HG03175 (cell line): ENCODE measurements at regions not wholly inside any gene's neighbourhood (a gene's known extent, or its start where the extent isn't known, plus 50 kb on each side); places are given as distances from the start of the nearest gene placed in this dataset.
A peak's percentile ranks its signal among the peaks of the same experiment; 100 is the strongest.

Experiments
- ATAC-seq: cut with Tn5 transposase; IDR thresholded peaks from one replicate; pipeline ENCODE4 v1.9.1; 2021; ENCODE audit warnings: mild to moderate bottlenecking, moderate library complexity; ENCODE audit not compliant: unreplicated experiment

DNA sequence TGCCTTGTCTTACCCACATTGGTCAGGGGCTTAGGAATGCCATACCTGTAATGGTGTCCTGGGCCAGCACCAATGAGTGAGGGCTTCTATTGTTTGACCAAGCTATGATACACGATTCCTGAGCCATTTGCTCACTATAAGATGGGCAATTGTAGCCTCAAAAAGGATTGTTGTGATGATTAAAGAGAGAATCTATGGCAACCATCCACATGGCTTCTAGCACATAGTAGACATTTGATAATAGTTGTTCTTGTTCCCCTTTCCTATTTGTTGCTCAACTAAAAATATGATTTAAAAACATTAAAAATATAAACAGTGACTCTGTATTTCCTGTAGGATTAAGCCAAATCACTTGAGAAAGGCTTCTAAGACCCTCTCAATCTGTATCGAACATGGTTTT lies 366.1 kb downstream of the PCNX1 start:
- ATAC-seq: no peak

DNA sequence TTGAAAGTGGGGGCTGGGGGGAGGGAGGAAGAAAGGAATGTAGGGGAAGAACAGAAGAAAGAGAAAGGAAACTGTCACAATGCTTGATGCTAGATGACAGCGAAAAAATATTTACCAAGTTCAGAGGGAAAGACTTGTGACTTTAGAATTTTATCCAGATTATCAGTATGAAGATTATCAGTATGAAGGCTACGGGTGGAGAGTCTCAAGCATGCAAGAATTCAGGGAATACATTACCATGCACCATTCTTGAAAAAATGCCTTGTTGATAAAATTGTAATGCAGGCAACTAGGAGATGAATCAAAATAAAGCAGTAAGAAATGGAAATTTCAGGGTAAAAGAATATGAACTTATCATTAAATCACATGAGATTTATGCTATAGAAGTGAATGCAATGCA lies 376.8 kb downstream of the PCNX1 start:
- no peak for ATAC-seq

DNA sequence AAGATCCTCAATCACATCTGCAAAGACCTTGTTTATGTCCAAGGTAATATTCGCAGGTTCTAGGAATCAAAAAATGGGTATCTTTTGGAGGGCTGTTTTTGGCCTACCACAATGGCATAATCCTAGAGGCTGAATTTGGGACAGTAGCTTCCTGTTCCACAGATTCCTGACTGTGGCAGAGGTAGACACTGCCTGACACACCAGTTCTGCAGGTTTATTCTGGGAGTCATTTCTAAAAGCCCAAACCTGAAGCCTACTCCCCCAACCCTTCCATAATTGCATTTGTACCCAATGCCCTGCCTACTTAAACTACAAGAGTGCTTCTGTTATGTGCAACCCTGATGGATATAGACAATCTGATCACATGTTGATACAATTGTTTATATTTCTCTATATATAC lies 378.9 kb downstream of the PCNX1 start:
- no peak for ATAC-seq

DNA sequence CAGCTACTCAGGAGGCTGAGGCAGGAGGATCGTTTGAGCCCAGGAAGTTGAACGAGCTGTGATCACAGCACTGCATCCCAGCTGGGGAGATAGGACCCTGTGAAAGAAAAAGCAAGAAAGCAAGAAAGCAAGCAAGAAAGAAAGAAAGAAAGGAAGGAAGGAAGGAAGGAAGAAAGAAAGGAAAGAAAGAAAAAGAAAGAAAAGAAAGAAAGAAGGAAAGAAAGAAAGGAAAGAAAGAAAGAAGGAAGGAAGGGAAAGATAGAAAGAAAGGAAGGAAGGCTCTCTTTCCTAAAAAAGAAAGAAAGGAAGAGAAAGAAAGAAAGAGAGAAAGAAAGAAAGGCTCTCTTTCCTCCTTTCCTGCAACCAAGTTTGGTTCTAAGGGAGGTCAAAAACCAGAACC lies 380.3 kb downstream of the PCNX1 start:
- no peak for ATAC-seq

DNA sequence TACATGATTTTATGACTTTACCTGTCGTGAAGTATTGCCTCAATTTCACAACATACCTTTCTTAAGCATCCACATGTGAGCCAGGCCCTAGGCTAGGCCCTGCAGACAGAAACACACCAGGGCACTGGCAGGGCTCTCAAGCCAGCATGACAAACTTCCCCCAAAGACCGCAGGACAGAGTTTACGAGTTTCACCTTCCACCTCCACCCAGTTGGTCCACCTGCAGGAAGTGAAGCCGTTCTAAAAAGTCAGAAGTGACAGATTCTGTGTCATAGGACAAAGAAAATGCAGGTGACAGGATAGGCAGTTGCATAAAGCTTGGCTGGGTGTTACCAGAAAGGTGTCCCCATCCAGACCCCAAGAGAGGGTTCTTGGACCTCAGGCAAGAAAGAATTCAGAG lies 382.3 kb downstream of the PCNX1 start:
- ATAC-seq: peak; percentile 81

DNA sequence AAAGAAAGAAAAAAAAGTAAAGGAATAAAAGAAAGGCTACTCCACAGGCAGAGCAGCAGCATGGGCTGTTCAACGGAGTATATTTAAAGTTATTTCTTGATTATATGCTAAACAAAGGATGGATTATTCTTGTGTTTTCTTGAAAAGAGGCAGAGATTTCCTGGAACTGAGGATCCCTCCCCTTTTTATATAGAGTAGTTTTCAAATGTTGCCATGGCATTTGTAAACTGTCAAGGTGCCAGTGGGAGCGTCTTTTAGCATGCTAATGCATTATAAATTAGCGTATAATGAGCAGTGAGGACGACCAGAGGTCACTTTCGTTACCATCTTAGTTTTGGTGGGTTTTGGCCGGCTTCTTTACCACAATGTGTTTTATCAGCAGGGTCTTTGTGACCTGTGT lies 383.0 kb downstream of the PCNX1 start:
- no peak for ATAC-seq

DNA sequence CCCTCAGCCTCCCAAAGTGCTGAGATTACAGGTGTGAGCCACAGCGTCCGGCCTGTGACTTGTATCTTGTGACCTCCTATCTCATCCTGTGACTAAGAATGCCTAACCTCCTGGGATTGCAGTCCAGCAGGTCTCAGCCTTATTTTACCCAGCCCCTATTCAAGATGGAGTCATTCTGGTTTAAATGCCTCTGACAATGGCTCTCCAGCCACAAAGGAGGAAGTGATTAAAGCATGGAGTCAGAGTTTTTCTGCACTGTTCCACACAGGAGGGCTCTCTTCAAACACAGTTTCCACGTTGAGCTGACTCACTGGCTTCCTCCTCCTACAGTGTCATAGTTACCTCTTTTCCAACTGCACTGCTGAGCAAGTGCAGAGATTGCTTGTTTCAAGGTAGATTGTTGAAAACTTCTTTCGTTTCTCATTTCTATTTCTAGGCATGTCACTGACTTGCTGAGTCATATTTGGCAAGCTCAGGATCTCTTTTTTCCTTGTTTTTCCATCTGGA lies 383.8 kb downstream of the PCNX1 start:
- ATAC-seq: peak; percentile 53

DNA sequence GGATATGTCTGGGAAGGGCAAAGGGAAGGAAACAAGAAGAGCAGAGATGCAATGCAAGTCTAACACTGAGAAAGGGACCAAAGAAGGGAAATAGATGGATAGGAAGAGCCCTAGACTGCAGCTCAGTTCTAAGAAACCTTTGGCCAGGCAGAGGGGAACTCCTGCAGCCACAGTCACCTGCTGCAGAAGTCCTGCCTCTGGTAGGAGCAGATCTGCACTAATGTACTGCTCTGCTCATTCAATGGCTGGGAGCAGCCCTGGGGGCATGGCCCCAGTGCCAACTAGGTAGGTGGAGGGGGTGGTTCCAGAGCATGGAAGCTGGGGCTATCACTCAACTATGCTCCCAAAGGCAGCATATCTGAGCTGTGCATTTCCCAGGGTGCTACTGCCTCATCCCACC lies 388.9 kb downstream of the PCNX1 start:
- ATAC-seq: no peak

DNA sequence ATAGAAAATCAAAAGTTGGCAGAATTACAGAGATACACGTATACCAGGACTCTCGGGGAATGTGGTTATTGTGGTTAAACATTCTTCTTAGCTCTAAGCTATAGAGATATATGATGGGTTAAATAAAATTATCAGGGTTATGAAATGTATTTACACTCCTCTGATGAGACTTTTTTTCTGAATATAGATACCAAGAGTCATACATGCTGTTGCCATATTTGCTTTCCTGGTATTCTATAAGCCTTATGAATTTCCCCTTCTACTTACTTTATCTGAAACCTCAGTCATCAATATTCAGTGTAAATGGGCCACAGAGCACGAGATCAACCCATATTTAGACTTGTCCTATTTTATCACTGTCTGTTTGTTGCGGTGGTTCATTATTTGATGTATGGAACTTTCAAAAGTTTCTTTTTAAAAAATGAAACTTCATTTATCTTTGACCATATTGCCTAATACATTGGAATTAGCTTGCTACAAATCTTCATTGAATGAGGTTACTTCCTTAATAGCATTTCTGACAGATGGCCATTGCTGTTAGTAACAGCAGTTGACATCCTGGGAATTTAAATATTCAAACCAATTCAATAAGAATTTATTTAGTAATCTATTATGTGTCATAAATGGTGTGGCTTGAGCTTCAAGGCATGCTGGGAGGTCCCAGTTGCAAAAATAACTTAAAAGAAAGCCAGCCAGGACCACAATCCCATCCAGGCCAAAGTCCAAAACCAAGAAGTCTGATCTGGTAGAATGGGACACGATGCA lies 393.5 kb downstream of the PCNX1 start:
- no peak for ATAC-seq

DNA sequence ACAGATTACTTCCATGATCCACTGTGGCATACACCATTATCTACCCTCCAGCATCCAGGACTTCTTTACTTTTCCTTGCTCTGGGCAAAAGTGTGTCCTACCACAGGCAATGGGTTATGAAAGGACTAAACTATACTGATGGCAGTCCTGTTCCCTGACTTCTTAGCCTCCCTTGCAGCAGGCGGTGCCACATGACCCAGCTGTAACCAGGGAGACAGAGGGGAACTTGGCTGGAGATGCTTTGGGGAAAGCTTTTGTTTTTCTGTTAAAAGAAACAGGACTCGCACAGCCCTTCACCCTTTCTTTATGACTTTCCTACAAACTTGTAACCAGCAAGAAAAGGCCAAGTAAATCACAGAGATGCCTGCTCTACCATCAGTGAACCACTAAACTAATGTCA lies 394.4 kb downstream of the PCNX1 start:
- no peak for ATAC-seq

DNA sequence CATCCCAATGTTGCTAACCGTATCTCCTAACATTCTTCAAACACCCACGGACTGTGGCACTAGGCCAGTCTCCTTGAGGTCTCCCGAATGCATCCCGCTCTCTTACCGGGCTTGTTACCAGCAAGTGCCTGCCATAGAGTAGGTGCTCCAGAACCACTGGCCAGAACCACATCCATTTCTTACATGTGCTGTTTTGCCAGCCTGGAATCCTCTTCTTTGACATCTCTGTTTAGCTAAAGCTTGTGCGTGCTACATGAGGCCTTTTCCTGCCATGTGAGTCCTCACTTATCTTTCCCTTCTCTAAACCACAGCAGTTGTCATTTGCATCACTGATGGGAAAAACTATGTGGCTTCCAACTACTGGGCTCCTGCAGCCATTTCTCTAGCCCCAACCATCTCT lies 397.4 kb downstream of the PCNX1 start:
- ATAC-seq: no peak

DNA sequence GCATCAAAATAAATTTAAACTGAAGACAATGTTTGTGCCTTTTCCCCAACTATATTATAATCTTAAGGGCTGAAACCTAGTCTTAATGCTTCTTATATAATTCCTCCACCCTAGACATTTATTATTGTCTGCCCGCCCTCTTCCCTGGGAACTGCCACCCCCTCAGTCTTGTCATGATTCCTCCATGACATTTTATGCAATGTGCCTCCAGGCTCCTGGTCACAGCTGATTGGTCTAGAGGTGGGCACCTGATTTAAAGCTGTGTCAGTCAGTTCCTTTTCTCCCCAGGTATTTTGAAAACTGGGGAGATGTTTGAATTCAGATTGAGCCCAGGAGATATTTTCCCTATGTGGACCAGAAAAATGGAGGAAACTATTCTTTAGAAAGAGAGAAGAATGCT lies 401.4 kb downstream of the PCNX1 start:
- no peak for ATAC-seq

DNA sequence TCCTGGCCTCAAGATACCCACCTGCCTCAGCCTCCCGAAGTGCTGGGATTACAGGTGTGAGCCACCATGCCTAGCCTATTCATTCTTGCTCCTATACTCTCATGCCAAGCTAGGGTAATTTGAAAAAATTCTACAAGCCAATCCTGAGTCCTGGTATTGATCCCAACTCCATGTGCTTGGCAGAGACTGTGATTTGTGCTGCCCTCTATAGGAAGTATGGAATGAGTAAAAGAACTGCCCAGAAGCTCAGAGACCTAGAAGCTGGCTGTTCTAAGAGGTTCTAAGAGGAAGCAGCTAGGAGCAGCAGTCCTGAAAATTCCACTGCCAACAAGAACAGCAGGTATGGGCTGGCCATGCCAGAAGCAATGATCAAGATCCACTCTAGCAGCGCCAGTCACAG lies 402.5 kb downstream of the PCNX1 start:
- ATAC-seq: no peak

DNA sequence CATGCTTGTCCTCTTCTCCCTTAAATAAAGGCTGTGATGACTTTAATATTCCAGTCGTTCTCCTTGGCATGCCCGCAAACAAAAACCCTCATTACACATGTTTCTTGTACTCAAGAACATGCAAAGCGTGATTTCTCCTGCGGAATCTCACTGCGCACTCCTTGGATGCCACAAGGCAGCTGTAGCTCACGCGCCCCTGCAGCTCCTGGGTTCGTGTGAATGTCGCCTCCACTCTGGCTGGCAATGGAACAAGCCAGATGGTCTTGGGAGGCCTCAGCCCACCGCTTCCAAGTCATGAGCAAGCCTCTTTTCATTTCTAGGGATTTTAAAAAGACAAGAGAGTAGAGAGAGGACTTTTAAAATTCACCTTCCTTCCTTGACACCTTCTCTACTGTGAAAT lies 403.8 kb downstream of the PCNX1 start:
- ATAC-seq: no peak

DNA sequence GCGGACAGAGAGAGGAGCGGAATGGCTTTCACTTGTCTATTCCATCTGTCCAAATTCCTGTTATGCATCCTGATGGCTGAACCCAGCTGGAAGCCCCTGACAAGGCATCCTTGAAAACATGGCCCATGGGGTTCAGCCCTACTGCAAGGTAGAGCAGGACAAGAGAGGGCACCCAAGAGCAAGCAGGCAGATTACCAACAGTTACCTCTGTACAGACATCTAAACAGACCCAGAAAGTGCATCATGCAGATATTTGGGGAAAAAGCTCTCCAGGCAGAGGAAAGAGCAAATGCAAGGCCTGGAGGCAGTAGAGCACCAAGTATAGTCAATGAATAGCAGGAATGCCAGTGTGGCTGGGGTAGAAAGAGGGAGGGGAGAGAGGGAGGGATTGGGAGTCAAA lies 407.5 kb downstream of the PCNX1 start:
- ATAC-seq: no peak

DNA sequence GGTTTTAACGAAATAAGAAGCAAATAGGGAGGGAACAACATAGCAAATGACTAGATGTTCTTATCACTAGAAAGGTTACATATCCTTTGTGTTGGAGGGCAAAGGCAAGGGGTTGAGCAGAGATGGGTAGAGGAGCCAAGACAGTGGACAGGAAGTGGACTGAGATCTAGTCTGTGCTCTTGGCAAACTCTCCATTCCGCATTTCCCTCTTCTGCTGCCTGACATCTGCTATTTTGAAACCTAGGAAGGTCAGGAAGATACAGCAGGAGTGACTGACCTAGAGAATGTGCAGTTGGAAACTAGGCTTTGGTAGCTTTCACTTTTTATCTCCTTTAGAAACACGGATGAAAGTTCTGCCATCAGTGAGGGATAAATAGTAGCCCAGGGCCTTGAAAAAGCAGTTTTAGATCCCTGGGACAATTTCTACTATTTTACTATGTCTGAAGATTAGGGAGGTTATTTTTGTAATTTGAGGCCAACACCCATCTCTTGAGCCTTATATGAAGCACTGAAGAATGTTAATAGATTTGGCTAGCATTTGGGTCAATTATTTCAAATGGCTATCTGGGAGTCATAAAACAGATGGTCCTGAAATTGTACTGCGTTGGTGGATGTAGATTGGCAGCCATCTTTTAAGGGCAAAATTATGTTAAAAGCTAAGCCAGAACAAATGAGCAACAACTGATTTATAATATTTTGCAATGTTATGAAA lies 410.3 kb downstream of the PCNX1 start:
- no peak for ATAC-seq

DNA sequence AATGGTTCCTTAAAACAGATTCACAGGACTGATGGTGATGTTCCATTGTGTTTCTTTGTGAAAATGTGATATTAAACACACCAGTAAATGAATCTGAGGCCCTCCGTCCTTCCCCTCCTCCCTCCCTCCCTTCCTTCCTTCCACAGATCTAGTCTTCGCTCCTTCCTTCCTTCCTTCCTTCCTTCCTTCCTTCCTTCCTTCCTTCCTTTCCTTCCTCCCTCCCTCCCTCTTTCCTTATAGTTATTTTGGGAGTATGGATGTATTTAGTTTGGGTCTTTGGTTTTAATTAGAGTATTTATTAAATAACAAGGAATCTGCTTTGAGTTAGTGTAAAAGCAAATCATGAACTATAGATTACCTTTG lies 410.8 kb downstream of the PCNX1 start:
- ATAC-seq: no peak

DNA sequence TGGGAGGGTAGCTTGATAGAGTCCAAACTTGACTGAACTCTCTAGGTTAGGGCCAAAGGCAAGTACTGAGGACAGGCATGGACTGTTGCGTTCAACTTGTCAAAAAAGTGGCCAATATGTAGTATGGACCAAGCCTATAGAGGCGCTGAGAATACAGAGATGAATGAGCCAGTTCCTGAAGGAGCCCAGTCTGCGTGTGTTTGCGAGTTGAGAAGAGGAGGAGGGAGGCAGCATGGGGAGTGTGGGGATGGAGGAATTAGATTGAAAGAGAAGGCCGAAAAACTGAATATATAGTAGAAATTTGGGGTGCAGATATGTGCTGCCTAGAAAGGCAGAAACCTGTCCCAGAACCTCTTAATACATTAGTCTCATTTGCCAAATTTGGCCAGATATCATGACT lies 412.4 kb downstream of the PCNX1 start:
- peak; percentile 10 for ATAC-seq

DNA sequence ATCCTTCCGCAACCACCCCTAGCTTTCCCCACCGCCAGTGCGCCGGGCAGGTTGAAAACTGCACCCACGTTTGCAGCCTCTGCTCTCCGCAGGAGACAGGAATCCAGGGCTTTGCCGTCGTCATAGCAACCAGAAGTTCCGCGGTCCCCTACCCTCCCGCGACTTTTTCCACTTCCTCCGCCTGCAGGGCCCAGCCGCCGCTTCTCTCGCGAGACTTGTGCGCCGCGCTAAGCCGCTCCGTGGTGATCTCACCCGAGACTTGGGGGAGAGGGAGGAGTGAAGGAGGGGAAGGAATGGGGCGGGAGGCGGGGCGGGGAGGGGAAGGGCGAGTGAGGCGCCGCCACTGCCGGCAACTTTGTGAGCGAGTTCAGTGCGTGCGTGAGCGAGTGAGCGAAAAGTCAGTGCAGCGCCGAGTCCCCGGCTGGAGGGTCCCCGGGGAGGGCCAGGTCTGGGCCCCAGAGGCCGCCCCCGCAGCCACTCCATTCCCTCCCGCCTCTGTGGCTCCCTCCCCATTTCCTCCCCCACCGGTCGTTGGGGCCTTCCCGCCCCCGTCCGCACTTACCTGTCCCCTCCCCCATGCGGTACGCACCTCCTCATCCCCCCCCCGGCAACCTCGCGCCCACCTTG lies 413.0 kb downstream of the PCNX1 start, which contains the start of gene SIPA1L1:
Gene SIPA1L1 (plus strand): TSS at position 370 of the 627 bp plus-strand sequence.
- ATAC-seq: peak; percentile 77

DNA sequence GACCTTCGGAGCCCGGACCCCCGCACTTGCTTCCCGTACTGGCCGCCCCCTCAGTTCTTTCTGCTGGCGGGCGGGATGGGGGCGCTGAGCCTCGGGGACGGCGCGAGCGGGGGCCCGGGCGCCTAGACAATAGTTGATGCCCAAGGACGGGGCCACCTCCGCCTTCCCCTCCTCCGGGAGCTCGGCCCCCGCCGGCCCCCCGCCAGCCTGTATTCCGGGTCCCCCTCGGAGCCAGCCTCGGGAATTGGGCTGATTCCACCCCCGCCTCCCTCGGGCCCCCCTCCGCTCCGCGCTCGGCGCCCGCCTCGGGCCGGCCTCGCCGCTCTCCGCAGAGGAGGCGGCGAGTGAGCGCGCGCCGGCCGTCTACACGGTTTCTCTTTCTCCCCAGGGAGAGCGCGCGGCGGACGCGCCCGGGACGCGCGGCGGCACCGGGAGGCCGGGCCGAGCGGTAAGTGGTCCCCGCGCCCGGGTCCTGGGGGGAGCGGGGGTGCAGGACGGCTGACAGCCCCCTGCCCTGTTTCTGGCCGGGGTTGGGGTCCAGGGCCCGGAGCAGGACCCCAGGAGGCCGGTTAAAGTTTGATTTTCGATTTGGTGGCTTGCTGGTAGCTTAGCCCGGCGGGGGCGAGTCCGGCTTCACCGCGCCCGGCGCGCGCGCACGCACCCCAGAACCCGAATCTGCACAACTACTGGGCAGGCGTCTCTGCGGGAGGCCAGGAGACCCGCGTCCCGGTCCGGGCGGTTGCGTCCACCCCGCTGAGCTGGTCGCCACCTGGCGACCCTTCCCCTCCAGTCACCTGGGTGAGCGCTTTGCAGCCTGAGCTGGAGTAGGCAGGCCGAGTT lies 413.7 kb downstream of the PCNX1 start:
- peak; percentile 32 for ATAC-seq
